ENCODE measurements at regions not wholly inside any gene's neighbourhood (a gene's known extent, or its start where the extent isn't known, plus 50 kb on each side); places are given as distances from the start of the nearest gene placed in this dataset.
"Not testable (repeated sequence)": the region's sequence is repeated elsewhere in the genome, so short reads cannot be mapped to it uniquely, and the experiment has no call there.

- DNase-seq (ENCODE audit: low spot score), result no peak
These were observed 107.9 kb upstream of the PALMD start for GRCh38 chr1:99537886-99538617.

- DNase-seq (ENCODE audit: low spot score), result no peak
These were observed 107.3 kb upstream of the PALMD start for GRCh38 chr1:99538618-99538956.

GRCh38 chr1:99539131-99539530 is 106.8 kb upstream of the PALMD start:
- DNase-seq (ENCODE audit: low spot score), result no peak

GRCh38 chr1:99540744-99541143 is 105.2 kb upstream of the PALMD start:
- DNase-seq (ENCODE audit: low spot score), result no peak

- DNase-seq (ENCODE audit: low spot score), result no peak
These were observed 101.6 kb upstream of the PALMD start for GRCh38 chr1:99544328-99544727.

GRCh38 chr1:99546432-99547416 is 99.2 kb upstream of the PALMD start:
- no peak for DNase-seq (ENCODE audit: low spot score)

- no peak for DNase-seq (ENCODE audit: low spot score)
These were observed 96.8 kb upstream of the PALMD start for GRCh38 chr1:99548943-99549605.

GRCh38 chr1:99550198-99550597 is 95.7 kb upstream of the PALMD start:
- no peak for DNase-seq (ENCODE audit: low spot score)

- DNase-seq (ENCODE audit: low spot score), result no peak
These were observed 93.9 kb upstream of the PALMD start for GRCh38 chr1:99551812-99552614.

GRCh38 chr1:99553301-99553700 is 92.6 kb upstream of the PALMD start:
- DNase-seq (ENCODE audit: low spot score), result no peak

GRCh38 chr1:99553819-99554218 is 92.1 kb upstream of the PALMD start:
- DNase-seq (ENCODE audit: low spot score), result not testable (repeated sequence)

GRCh38 chr1:99554727-99555126 is 91.2 kb upstream of the PALMD start:
- no peak for DNase-seq (ENCODE audit: low spot score)

- DNase-seq (ENCODE audit: low spot score), result no peak
These were observed 88.2 kb upstream of the PALMD start for GRCh38 chr1:99557546-99558202.

GRCh38 chr1:99559166-99559565 is 86.7 kb upstream of the PALMD start:
- no peak for DNase-seq (ENCODE audit: low spot score)

- no peak for DNase-seq (ENCODE audit: low spot score)
These were observed 85.5 kb upstream of the PALMD start for GRCh38 chr1:99560207-99561040.

GRCh38 chr1:99561952-99562351 is 84.0 kb upstream of the PALMD start:
- no peak for DNase-seq (ENCODE audit: low spot score)

GRCh38 chr1:99565606-99566289 is 80.2 kb upstream of the PALMD start:
- no peak for DNase-seq (ENCODE audit: low spot score)

GRCh38 chr1:99566290-99567021 is 79.5 kb upstream of the PALMD start:
- DNase-seq (ENCODE audit: low spot score), result no peak

- no peak for DNase-seq (ENCODE audit: low spot score)
These were observed 75.3 kb upstream of the PALMD start for GRCh38 chr1:99570486-99571089.
